GM12865 (cell line): ENCODE measurements at regions not wholly inside any gene's neighbourhood (a gene's known extent, or its start where the extent isn't known, plus 50 kb on each side); places are given as distances from the start of the nearest gene placed in this dataset.

Experiments used
- DNase-seq: peaks from one replicate; pipeline ENCODE4 v3.0.0; 2010; ENCODE audit warnings: low read depth
- H3K4me3 ChIP-seq: 2 replicates; pipeline ENCODE4 v1.5.1; 2011; ENCODE audit warnings: mild to moderate bottlenecking, low read depth, low read length, control low read depth
- TF ChIP-seq, protein P1 (sequence below): IDR thresholded peaks from 2 replicates; pipeline ENCODE4 v1.5.1; 2011; ENCODE audit warnings: low read length, control low read depth, low read depth, inconsistent platforms; ENCODE audit not compliant: insufficient read depth; ENCODE audit errors: missing control alignments

DNA sequence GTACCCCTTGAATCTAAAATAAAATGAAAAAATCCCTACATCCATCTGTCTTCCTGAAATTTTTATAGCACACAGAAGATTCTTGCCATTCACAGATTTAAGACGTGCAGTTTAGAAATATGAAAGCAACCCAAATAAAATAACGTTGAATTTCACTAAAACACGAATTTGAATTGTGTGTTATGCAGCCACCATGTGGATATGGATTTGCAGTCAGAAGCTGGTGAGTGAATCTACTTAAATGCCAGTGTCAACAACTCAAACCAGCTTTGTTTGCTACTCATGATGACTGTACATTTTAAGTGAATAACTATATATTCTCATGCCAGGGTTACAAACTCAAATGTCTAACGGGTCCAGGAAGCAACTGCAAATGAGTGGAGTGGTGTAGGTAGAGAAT lies 173.0 kb upstream of the HAND2 start:
- DNase-seq, result no peak
- H3K4me3 ChIP-seq, result no peak overlapping the region
- TF ChIP-seq, protein P1, sequence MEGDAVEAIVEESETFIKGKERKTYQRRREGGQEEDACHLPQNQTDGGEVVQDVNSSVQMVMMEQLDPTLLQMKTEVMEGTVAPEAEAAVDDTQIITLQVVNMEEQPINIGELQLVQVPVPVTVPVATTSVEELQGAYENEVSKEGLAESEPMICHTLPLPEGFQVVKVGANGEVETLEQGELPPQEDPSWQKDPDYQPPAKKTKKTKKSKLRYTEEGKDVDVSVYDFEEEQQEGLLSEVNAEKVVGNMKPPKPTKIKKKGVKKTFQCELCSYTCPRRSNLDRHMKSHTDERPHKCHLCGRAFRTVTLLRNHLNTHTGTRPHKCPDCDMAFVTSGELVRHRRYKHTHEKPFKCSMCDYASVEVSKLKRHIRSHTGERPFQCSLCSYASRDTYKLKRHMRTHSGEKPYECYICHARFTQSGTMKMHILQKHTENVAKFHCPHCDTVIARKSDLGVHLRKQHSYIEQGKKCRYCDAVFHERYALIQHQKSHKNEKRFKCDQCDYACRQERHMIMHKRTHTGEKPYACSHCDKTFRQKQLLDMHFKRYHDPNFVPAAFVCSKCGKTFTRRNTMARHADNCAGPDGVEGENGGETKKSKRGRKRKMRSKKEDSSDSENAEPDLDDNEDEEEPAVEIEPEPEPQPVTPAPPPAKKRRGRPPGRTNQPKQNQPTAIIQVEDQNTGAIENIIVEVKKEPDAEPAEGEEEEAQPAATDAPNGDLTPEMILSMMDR, result no peak

DNA sequence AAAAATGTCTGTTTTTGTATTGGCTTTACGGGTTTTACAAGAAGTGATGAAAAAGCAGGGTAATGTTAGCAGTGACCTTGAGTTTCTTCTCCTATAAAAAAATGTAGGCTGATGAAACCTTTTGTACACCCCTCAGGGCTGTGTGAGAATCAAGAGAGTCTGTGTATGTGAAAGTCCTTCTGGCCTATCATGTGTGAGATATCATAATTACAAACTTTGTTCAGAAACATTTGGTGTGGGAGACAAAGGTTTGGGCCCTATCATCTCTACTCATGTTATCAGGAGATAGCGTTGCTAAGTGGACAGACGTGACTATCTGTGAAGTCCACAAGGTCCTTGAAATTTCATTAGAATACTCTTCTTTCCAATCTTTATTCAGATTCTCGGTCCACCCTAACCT lies 170.6 kb upstream of the HAND2 start:
- TF ChIP-seq, protein P1, result no peak
- no peak overlapping the region for H3K4me3 ChIP-seq
- no peak for DNase-seq

- DNase-seq, result no peak
- no peak overlapping the region for H3K4me3 ChIP-seq
- TF ChIP-seq, protein P1, result no peak
Measured at GRCh38 chr4:173699841-173700475, 169.9 kb upstream of the HAND2 start.

- H3K4me3 ChIP-seq, result no peak overlapping the region
- DNase-seq, result no peak
- TF ChIP-seq, protein P1, result no peak
Measured at GRCh38 chr4:173698557-173699262, 168.7 kb upstream of the HAND2 start.

GRCh38 chr4:173697840-173698239 lies 167.8 kb upstream of the HAND2 start:
- no peak for DNase-seq
- TF ChIP-seq, protein P1, result no peak
- no peak overlapping the region for H3K4me3 ChIP-seq

- TF ChIP-seq, protein P1, result no peak
- H3K4me3 ChIP-seq, result no peak overlapping the region
- no peak for DNase-seq
Measured at GRCh38 chr4:173696551-173696950, 166.5 kb upstream of the HAND2 start.
